ENCODE measurements at regions not wholly inside any gene's neighbourhood (a gene's known extent, or its start where the extent isn't known, plus 50 kb on each side); places are given as distances from the start of the nearest gene placed in this dataset.

DNA sequence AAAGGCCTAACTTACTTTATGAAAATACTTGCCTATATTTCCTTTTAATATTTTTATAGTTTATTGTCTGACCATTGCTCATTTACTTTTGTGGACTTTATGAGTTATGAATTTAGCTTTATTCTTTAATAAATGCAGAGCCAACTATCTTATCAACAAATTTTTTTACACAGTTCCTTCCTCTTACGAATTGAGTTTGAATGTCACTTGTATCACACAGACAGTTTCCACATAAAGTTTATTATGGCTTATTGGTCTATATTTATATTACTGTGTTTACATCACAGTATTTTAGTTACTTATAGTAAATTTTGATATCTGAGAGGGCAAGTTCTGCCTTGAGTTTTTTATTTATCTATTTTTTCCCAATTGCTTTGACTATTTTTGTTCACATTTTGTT, 450.6 kb downstream of the C4orf33 start:
- DNase-seq (ENCODE audit: low read depth in 2 of 2) = no peak

DNA sequence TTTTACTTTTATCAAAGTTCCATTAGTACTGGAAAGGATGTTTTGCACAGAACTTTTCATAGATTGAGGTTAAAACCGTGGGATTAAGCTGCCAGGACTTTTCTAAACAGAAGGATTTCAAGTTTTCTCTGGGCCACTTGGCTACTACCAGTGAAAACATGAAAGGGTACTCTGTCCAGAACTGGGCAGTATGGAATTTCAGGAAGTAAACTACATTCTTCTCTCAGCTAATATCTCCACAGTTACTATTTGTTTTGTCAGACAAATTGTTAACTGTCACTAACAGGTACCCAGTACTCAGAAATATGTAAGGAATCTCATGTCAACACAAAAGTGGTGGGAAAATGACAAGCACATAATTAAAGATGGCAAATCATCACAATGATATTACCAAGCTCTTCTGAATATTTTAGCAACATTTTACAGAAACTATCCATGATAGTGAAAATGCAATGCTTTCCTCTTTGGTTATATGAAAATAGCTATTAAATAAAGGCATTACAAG, 454.4 kb downstream of the C4orf33 start:
- no peak for DNase-seq (ENCODE audit: low read depth in 2 of 2)

- DNase-seq (ENCODE audit: low read depth in 2 of 2) = no peak
Measured at GRCh38 chr4:129561280-129561679, 465.3 kb downstream of the C4orf33 start.

- DNase-seq (ENCODE audit: low read depth in 2 of 2) = no peak
Measured at GRCh38 chr4:129561886-129562671, 466.1 kb downstream of the C4orf33 start.

GRCh38 chr4:129565214-129565613, 469.3 kb downstream of the C4orf33 start:
- DNase-seq (ENCODE audit: low read depth in 2 of 2) = no peak

- DNase-seq (ENCODE audit: low read depth in 2 of 2) = no peak
Measured at GRCh38 chr4:129570326-129570725, 474.4 kb downstream of the C4orf33 start.

DNA sequence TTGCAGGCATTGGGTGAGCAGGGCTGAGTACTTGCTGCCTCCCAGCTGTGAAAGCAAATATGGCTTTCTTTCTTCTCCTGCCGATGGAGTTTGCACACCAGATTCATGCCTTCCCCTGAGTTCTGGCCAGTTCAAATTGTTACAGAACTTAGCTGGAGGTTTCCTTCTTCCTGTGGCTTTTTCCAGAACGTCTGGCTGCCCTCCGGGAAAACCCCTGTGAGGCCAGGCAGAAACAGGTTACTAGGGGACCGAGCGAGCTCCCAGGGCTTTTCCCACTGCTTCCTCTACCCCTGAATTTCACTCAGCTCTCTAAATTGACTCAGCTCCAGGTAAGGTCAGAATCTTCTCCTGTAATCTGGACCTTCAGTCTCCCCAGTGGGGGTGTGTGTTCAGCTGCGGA, 482.4 kb downstream of the C4orf33 start:
- DNase-seq (ENCODE audit: low read depth in 2 of 2) = no peak

DNA sequence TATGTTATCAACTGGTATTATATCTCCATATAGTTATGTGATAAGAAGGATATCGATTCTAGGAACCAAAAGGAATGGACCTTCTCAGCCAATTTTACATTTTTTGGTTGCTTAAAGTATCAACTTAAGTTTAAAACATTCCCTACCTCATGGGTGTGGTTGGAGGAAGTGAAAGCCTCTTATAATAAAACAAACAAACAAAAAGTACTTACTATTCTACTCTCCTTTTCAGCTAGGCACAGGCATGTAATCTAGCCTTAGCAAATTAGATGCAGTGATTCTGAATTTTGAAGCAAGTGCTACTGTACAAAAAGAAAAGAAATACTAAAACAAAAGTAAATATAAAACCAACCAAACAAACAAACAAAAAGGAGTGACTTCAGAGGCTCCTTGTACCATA, 485.4 kb downstream of the C4orf33 start:
- no peak for DNase-seq (ENCODE audit: low read depth in 2 of 2)

GRCh38 chr4:129583868-129584267, 487.9 kb downstream of the C4orf33 start:
- DNase-seq (ENCODE audit: low read depth in 2 of 2) = no peak

GRCh38 chr4:129598582-129598981, 502.6 kb downstream of the C4orf33 start:
- DNase-seq (ENCODE audit: low read depth in 2 of 2) = no peak

DNA sequence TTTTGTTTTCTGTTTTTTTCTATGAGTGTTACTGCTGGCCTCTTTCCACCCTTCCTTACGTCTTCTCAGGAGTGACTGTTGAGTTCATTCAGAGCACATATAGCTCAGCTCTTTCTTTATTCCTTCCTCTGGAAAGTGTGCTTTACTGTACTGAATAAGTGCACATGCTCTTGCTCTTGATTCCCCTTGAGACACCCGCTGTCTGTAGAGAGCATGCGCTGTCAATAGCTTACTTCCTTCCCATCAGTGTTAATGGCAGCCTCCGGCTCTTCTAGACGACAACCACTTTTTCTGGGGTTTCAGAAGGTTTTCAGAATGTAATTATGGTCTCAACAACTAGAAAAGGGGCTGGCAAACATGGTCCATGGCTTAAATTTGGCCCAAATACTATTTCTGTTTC, 504.9 kb downstream of the C4orf33 start:
- DNase-seq (ENCODE audit: low read depth in 2 of 2) = no peak

GRCh38 chr4:129602447-129602846, 506.5 kb downstream of the C4orf33 start:
- DNase-seq (ENCODE audit: low read depth in 2 of 2) = no peak

GRCh38 chr4:129603241-129603931, 507.4 kb downstream of the C4orf33 start:
- no peak for DNase-seq (ENCODE audit: low read depth in 2 of 2)

DNA sequence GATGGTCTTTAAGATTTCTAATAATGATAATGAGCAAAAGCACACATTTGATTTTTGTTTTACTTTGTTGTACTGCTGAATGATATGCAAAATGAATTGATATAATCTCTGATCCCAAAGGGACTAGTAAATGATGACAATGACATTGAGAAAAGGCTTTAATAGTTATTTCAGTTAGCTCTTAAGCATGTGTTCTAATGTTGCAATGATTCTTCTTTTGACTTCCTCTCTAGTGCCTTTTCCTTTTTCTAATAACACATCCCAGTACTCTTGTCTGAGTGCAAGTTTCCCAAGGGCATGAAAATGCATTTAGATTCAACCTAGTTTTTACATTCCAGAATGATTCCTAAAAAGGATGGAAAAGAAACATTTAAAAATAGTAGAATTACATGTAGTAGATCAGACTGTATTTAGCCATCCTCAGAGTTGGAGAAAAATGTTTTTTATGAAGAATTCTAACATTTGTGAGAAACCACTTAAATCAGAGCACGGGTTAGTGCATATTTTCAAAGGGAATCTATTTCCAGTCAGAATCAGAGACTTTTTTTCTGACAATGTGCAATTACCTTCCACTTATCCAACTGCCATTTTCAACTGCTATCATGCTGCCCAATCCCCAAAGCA, 508.8 kb downstream of the C4orf33 start:
- no peak for DNase-seq (ENCODE audit: low read depth in 2 of 2)

DNA sequence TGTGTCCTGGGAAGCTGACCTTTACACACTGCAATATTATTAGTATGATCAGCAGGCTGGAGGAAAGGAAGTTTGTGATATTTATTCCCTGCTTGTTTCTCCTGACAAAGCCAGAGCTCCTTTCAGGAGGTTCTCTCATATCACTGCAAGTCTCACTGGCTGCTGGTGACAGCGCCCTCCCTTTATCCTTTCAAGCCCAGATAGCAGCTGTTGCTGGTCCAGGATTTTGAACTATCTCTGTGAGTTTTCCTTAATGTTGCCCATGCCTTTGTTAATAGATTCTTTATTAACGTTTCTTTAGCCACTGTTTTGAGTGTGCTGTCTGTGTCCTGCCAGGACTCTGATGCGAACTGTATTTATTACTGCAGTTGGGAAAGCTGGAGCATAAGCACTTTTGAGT, 518.7 kb downstream of the C4orf33 start:
- DNase-seq (ENCODE audit: low read depth in 2 of 2) = no peak

- no peak for DNase-seq (ENCODE audit: low read depth in 2 of 2)
Measured at GRCh38 chr4:129622566-129622965, 526.6 kb downstream of the C4orf33 start.

GRCh38 chr4:129623233-129623875, 527.4 kb downstream of the C4orf33 start:
- DNase-seq (ENCODE audit: low read depth in 2 of 2) = no peak

DNA sequence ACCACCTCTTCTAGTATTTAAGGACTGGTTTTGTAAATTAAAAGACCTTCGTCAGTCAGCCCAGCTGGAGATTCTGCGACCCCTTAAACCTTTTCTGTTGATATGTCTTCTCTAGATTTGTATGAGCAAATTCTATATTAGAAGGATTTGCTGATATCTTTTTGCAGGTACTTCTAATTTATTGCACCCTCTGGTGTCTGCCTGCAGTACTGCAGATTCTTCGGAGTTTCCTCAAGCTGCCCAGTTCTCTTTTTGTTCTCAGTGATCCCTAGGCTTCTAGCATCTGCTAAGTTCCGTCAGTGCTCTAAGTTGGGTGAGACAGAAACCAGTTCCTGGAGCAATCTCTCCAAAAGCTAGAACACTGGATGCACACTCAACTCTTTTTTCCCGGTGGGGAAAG, 545.2 kb downstream of the C4orf33 start:
- peak in 1 of 2 donors; percentile 11 for DNase-seq (ENCODE audit: low read depth in 2 of 2)

- no peak for DNase-seq (ENCODE audit: low read depth in 2 of 2)
Measured at GRCh38 chr4:129645461-129645860, 549.5 kb downstream of the C4orf33 start.

GRCh38 chr4:129668092-129668491, 572.1 kb downstream of the C4orf33 start:
- DNase-seq (ENCODE audit: low read depth in 2 of 2) = no peak

DNA sequence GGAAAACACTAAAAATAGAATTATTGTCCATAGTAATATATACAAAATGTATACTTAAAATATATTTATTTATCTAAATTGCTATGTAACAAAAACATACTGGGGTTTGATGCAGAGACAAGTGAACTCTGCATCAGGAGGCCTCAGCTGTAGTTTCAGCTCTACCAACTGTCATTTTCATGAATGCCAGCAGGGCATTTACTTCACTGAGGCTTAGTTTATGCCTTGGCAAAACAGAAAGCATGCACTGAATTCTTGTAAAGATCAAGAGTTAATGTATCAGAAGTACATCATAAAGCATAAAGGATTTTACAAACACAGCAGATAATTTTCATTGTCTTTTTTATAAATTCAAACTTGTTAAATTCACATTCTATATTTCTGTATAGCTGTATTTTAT, 577.0 kb downstream of the C4orf33 start:
- DNase-seq (ENCODE audit: low read depth in 2 of 2) = no peak

GRCh38 chr4:129675036-129675435, 579.1 kb downstream of the C4orf33 start:
- no peak for DNase-seq (ENCODE audit: low read depth in 2 of 2)

Data from stimulated activated CD8-positive, alpha-beta memory T cell treated with anti-CD3 and anti-CD28 coated beads, Interleukin-15, amount 100 ng/mL, for 48 hours (primary cell).